Activated CD4-positive, alpha-beta T cell treated with anti-CD3 and anti-CD28 coated beads, Interleukin-2, amount 10 ng/mL, durations not matched to agents 24 days and 14 days (primary cell): ENCODE measurements at regions not wholly inside any gene's neighbourhood (a gene's known extent, or its start where the extent isn't known, plus 50 kb on each side); places are given as distances from the start of the nearest gene placed in this dataset.
"Not testable (repeated sequence)": the region's sequence is repeated elsewhere in the genome, so short reads cannot be mapped to it uniquely, and the experiment has no call there.

Experiments
- DNase-seq: peaks from one replicate; pipeline ENCODE4 v3.0.0; 2022
- H3K27ac Mint-ChIP-seq: one replicate; pipeline ENCODE4 v1.8.0; 2022; ENCODE audit warnings: mild to moderate bottlenecking, mixed read lengths
- H3K27me3 Mint-ChIP-seq: one replicate; pipeline ENCODE4 v1.8.0; 2022; ENCODE audit warnings: mixed read lengths
- H3K36me3 Mint-ChIP-seq: one replicate; pipeline ENCODE4 v1.8.0; 2022; ENCODE audit warnings: low read depth, mild to moderate bottlenecking, mixed read lengths
- H3K4me1 Mint-ChIP-seq: one replicate; pipeline ENCODE4 v1.8.0; 2021; ENCODE audit warnings: mixed read lengths
- H3K4me3 Mint-ChIP-seq: one replicate; pipeline ENCODE4 v1.8.0; 2022; ENCODE audit warnings: mild to moderate bottlenecking, moderate library complexity, mixed read lengths
- H3K9me3 Mint-ChIP-seq: one replicate; pipeline ENCODE4 v1.8.0; 2021; ENCODE audit warnings: mixed read lengths
- intact Hi-C: fragments of 100-400 bp; cut with micrococcal nuclease; formaldehyde crosslinking; loops from one replicate; pipeline ENCODE4 v1.15.1; 2023

DNA sequence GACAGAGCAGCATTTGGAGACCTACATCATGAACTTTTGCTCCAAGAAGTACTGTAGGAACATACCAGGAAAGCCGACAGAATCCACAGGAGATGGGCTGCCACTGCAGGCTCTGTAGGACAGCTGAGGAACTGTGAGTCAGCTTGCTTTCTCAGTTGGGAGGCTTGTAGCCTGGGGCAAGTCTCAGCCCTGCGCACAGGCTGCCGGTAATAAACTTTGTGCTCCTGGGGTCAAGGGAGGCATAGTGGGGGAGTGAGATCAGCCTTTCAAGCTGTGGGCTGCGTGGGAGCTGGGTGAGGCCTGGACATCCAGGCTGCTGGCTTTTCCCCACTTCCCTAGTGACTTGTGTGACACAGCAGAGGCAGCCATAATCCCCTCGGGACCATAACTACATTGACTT lies 718.0 kb upstream of the CDH10 start:
- no peaks in the 10 kb centered on the region for H3K4me1 Mint-ChIP-seq
- H3K27me3 Mint-ChIP-seq: no peaks in the 10 kb centered on the region
- no peak for DNase-seq
- no peak overlapping the region for H3K4me3 Mint-ChIP-seq
- H3K36me3 Mint-ChIP-seq: no peaks in the 10 kb centered on the region
- no peak overlapping the region for H3K27ac Mint-ChIP-seq
- peaks cover 14% of the 10 kb centered on the region for H3K9me3 Mint-ChIP-seq
- intact Hi-C loops: no loop called here

DNA sequence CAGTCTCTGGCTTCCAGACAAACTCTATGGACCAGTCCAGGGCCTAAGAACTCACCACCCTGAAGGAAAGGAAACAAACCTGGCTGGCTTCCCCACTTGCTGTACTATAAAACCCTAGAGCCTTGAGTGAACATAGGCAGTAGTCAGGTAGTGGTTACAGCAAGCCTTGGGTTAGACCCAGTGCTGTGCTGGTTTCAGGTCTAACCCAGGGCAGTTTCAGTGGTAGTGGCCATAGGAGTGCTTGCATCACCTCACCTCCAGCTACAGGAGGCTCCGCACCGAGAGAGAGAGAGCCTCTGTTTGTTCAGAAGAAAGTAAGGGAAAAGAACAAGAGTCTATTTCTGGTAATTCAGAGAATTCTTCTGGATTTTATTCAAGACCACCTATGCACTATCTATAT lies 714.1 kb upstream of the CDH10 start:
- H3K9me3 Mint-ChIP-seq: peaks cover 7% of the 10 kb centered on the region
- no peaks in the 10 kb centered on the region for H3K4me1 Mint-ChIP-seq
- intact Hi-C loops: no loop called here
- no peaks in the 10 kb centered on the region for H3K27me3 Mint-ChIP-seq
- H3K4me3 Mint-ChIP-seq: no peak overlapping the region
- no peak for DNase-seq
- no peaks in the 10 kb centered on the region for H3K36me3 Mint-ChIP-seq
- no peak overlapping the region for H3K27ac Mint-ChIP-seq

DNA sequence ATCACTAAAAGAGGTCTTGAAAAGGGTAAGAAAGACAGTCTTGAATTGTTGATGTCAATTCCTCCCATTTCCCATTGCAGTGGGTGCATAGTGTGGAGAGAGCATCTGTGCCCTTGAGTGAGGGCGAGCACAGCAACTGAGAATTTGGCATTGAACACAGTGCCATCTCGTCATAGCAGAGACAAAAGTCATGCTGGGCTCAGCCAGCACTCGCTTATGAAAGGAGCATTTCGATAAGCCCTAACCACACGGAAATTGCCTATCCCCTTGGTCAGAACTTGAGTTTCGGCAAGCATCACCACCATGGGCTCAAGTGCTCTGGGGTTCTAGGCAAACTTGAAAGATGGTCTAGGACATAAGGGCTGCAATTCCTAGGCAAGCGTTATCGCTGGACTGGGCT lies 712.8 kb upstream of the CDH10 start:
- Mint-ChIP-seq H3K27me3 (no peaks in the 10 kb centered on the region), H3K27ac (no peak overlapping the region), H3K36me3 (no peaks in the 10 kb centered on the region), H3K4me1 (no peaks in the 10 kb centered on the region), H3K4me3 (no peak overlapping the region), H3K9me3 (peaks cover 7% of the 10 kb centered on the region)
- intact Hi-C loops: no loop called here
- no peak for DNase-seq

DNA sequence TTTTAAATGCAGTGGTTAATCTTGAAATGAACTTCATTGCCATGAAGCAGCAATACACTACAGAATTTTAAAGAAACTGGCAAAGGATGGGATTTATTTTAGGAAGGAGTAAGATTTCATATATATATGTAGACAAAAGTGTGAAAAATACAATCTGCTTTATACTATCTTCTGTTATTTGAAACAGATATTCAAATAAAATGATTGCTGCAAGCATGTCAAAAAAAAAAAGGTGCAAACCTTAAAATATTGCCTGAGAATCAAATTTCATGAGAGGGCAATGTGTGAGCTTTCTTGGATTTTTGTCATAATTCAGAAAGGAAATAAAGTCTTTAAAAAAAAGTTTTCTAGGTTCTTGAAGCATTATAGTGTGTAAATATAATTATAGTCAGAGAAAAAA lies 705.0 kb upstream of the CDH10 start:
- H3K27me3 Mint-ChIP-seq: no peaks in the 10 kb centered on the region
- intact Hi-C loops: no loop called here
- H3K4me3 Mint-ChIP-seq: no peak overlapping the region
- H3K27ac Mint-ChIP-seq: no peak overlapping the region
- DNase-seq: no peak
- no peaks in the 10 kb centered on the region for H3K9me3 Mint-ChIP-seq
- H3K36me3 Mint-ChIP-seq: no peaks in the 10 kb centered on the region
- no peaks in the 10 kb centered on the region for H3K4me1 Mint-ChIP-seq

DNA sequence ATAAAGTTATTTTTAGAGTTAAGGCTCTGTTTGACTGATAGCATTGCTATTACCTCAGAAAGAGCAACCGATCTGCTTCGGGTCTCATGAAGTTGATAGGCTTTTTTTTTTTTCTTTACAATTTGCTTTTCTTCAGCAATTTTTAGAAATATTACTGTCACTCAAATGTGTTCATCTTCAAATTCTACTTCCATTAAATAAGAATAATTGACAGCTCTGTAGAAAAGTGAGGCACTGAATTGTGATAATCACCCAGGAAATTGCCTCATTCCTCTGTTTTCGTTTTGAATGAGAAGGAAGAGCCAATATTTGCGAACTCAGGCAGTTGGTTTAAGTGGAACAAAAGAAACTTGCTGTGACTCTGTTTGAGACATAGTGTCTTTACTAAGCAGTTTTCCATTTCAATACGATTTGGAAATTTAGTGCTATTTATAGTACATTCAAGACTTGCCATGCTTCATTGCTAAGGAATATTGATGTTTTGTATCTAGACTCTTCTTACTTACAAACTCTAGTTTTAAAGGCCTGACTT lies 700.5 kb upstream of the CDH10 start:
- Mint-ChIP-seq H3K9me3 (peaks cover 3% of the 10 kb centered on the region), H3K27ac (no peak overlapping the region)
- intact Hi-C loops: no loop called here

DNA sequence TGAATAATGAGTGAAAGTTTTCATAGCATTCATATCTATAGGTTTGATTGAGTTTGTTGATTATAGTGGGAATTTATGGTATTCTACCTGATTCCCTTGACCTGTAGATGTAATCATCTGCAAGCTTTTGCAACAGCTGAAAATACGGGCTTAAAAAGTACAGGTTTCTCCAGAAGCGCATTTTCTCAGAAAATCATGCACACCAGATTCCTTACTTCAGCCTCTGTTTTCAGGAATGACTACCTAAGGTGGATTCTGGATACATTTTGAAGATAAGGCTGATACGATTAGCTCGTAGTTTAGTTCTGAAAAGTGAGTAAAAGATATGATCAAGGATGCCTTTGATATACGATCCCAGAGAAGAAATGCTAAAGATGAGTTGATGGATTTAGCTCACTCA lies 694.8 kb upstream of the CDH10 start:
- DNase-seq: no peak
- intact Hi-C loops: no loop called here
- Mint-ChIP-seq H3K27me3 (no peaks in the 10 kb centered on the region), H3K9me3 (peaks cover 8% of the 10 kb centered on the region), H3K4me1 (no peaks in the 10 kb centered on the region), H3K4me3 (no peak overlapping the region), H3K36me3 (no peaks in the 10 kb centered on the region), H3K27ac (no peak overlapping the region)

More for the DNA sequence above, 700.5 kb upstream of the CDH10 start:
- no peaks in the 10 kb centered on the region for H3K36me3 Mint-ChIP-seq
- no peaks in the 10 kb centered on the region for H3K4me1 Mint-ChIP-seq
- DNase-seq: no peak
- H3K4me3 Mint-ChIP-seq: no peak overlapping the region
- H3K27me3 Mint-ChIP-seq: no peaks in the 10 kb centered on the region

DNA sequence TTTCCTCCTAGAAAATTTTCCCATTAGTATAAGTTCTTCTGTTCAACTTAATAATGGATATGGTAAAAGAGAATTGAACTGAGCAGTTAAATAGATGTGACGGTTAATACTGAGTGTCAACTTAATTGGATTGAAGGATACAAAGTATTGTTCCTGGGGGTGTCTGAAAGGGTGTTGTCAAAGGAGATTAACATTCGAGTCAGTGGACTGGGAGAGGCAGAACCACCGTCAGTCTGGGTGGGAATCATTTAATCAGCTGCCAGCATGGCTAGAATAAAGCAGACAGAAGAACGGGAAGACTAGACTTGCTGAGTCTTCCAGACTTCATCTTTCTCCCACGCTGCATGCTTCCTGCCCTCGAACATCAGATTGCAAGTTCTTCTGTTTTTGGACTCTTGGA lies 689.6 kb upstream of the CDH10 start:
- H3K27ac Mint-ChIP-seq: no peak overlapping the region
- DNase-seq: no peak
- no peaks in the 10 kb centered on the region for H3K4me1 Mint-ChIP-seq
- no peaks in the 10 kb centered on the region for H3K36me3 Mint-ChIP-seq
- peaks cover 6% of the 10 kb centered on the region for H3K9me3 Mint-ChIP-seq
- no peaks in the 10 kb centered on the region for H3K27me3 Mint-ChIP-seq
- intact Hi-C loops: no loop called here
- H3K4me3 Mint-ChIP-seq: no peak overlapping the region

DNA sequence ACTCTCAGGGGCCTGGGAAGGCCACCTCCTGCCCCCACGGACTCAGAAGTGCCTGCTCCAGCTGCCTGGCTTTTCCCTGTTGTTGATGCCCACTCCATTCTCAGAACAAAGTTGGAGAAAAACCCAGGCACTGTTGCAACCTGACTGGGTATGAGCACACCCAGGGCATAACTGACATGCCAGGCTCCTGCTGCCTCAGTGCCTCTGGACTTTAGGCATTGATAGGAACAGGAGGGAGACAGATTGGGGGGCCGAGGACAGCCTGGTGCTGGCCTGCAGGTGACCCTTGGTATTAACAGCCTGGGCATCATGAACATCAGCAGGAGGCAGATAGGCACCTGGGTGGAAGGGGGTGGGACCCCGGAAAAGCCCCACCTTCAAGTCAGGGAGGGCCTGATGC lies 685.9 kb upstream of the CDH10 start:
- no peak for DNase-seq
- Mint-ChIP-seq H3K4me1 (no peaks in the 10 kb centered on the region), H3K27me3 (no peaks in the 10 kb centered on the region), H3K27ac (no peak overlapping the region), H3K9me3 (peaks cover 4% of the 10 kb centered on the region), H3K4me3 (no peak overlapping the region), H3K36me3 (no peaks in the 10 kb centered on the region)
- intact Hi-C loops: no loop called here

DNA sequence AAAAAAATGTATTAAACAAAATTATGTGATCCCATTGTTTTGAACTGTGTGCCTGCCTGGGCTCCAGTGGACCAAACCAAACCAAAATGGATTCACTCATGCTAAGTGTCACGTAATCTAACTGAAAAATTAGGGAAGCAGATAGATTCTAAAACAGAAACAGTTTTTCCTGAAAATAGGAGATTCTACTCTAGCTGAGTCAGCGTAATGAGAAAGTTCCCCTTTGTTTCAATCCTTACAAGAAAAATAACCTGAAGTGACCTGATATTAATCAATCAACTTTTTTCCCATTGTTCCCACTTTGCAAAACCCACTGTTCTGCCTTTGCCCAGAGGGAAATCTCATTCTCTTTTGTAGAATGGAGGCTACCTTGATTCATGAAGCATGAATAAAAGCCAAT lies 682.4 kb upstream of the CDH10 start:
- no peak for DNase-seq
- no peak overlapping the region for H3K4me3 Mint-ChIP-seq
- intact Hi-C loops: no loop called here
- no peaks in the 10 kb centered on the region for H3K36me3 Mint-ChIP-seq
- H3K9me3 Mint-ChIP-seq: peaks cover 4% of the 10 kb centered on the region
- H3K27me3 Mint-ChIP-seq: no peaks in the 10 kb centered on the region
- no peak overlapping the region for H3K27ac Mint-ChIP-seq
- no peaks in the 10 kb centered on the region for H3K4me1 Mint-ChIP-seq

DNA sequence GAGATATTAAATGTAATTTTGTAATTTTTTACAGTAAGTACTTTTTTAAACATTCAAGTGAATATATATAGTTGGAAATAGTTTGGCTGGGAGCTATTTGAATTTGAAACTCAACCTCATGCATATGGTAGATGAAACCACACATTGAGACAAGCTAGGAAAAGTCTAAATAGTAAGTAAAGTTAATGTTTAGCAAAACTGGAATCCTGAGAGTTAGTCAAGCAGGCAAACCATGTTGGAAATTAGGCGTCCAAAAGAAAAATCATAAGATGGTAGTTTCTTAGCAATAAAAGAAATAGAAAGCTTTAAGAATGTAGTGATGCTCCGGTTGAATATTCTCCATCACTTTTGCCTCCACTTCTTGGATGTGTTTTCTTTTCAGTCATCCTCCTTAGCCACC lies 657.1 kb upstream of the CDH10 start:
- no peaks in the 10 kb centered on the region for H3K36me3 Mint-ChIP-seq
- H3K4me1 Mint-ChIP-seq: no peaks in the 10 kb centered on the region
- H3K27me3 Mint-ChIP-seq: no peaks in the 10 kb centered on the region
- peaks cover 16% of the 10 kb centered on the region for H3K9me3 Mint-ChIP-seq
- H3K4me3 Mint-ChIP-seq: no peak overlapping the region
- H3K27ac Mint-ChIP-seq: no peak overlapping the region
- intact Hi-C loops: no loop called here
- DNase-seq: no peak

DNA sequence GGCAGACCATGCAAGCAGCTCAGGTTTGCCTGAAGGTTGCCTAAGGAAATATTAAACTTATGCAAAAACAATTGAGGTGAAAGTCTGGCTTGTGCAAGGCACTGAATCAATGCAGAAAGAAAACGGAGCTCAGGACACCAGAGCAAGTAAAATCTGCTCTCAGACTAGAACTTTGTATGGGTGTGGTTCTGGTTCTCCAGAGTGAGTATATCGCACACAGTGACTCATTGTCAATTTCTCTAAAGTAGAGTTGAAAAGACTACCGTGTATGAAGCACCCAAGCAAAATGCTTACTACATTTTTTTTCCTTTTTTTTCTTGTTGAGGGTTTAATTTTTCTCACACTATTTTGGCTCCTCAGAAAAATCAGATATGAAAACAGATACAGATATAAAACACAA lies 650.3 kb upstream of the CDH10 start:
- intact Hi-C loops: no loop called here
- H3K4me1 Mint-ChIP-seq: no peaks in the 10 kb centered on the region
- peaks cover 20% of the 10 kb centered on the region for H3K9me3 Mint-ChIP-seq
- no peaks in the 10 kb centered on the region for H3K36me3 Mint-ChIP-seq
- DNase-seq: no peak
- no peaks in the 10 kb centered on the region for H3K27me3 Mint-ChIP-seq
- no peak overlapping the region for H3K27ac Mint-ChIP-seq
- no peak overlapping the region for H3K4me3 Mint-ChIP-seq

DNA sequence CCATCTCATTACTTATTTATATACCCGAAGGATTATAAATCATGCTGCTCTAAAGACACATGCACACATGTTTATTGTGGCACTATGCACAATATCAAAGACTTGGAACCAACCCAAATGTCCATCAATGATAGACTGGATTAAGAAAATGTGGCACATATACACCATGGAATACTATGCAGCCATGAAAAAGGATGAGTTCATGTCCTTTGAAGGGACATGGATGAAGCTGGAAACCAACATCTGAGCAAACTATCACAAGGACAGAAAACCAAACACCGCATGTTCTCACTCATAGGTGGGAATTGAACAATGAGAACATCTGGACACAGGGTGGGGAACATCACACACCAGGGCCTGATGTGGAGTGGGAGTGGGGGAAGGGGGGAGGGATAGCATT lies 645.0 kb upstream of the CDH10 start:
- DNase-seq, H3K9me3 Mint-ChIP-seq, H3K4me1 Mint-ChIP-seq, intact Hi-C loops, H3K27ac Mint-ChIP-seq, H3K4me3 Mint-ChIP-seq, H3K36me3 Mint-ChIP-seq, H3K27me3 Mint-ChIP-seq: not testable (repeated sequence)

DNA sequence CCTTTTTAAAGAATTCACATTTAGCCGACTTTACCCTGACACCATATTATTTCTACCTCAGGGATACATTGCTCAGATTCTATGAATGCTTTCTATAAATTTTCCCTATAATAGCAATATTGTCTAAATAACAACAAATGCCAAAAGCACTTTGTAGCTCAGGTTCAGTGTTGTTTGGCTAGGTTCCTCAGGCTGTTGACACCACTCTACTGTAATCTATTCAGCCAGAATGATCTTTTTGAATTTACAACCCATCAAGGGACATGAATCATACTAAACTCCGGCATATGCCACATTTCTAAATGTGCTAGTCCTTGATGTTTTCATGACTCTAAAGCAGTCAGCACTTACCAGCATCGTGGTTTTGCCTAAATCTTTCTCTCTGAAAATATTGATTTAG lies 641.5 kb upstream of the CDH10 start:
- no peak overlapping the region for H3K27ac Mint-ChIP-seq
- intact Hi-C loops: no loop called here
- no peak for DNase-seq

DNA sequence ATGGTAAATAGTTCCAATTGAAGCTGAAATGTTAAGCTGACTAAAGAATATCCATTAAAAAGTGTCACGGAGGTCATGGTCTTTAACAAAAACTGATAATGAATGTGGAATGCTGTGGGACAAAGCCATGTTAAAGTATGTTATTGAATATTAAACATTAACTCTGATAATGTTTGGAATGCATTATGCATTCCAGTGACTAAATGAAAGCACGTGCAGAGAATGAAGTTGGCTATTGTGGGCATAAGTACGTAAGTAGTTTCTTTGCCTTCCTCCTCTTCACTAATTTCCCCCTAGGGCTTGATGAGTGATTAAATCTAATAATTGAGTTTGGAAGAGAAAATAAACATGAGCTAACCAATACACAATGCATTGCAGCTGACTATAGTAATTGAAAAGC lies 640.4 kb upstream of the CDH10 start:
- no peak overlapping the region for H3K4me3 Mint-ChIP-seq
- no peaks in the 10 kb centered on the region for H3K27me3 Mint-ChIP-seq
- H3K4me1 Mint-ChIP-seq: no peaks in the 10 kb centered on the region
- no peak for DNase-seq
- intact Hi-C loops: no loop called here
- peaks cover 8% of the 10 kb centered on the region for H3K9me3 Mint-ChIP-seq
- no peak overlapping the region for H3K27ac Mint-ChIP-seq
- H3K36me3 Mint-ChIP-seq: no peaks in the 10 kb centered on the region

More for the DNA sequence above, 641.5 kb upstream of the CDH10 start:
- H3K27me3 Mint-ChIP-seq: no peaks in the 10 kb centered on the region
- no peaks in the 10 kb centered on the region for H3K4me1 Mint-ChIP-seq
- no peak overlapping the region for H3K4me3 Mint-ChIP-seq
- H3K9me3 Mint-ChIP-seq: peaks cover 8% of the 10 kb centered on the region
- no peaks in the 10 kb centered on the region for H3K36me3 Mint-ChIP-seq

DNA sequence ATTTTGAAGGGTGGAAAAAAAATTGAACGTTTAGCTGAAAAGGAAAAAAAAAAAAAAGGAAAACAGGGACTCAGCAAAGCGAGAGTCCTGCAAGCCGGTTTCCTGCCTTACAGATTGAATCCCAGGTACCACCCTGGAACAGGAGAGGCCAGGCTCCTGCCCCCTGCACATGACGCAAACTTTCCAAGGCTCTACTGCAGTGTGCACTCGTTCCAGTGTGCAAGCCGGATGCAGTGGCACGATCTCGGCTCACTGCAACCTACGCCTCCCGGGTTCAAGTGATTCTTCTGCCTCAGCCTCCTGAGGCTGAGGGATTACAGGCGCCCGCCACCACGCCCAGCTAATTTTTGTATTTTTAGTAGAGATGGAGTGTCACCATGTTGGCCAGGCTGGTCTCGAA lies 618.7 kb upstream of the CDH10 start:
- H3K9me3 Mint-ChIP-seq, DNase-seq, intact Hi-C loops, H3K4me1 Mint-ChIP-seq, H3K27me3 Mint-ChIP-seq, H3K27ac Mint-ChIP-seq, H3K36me3 Mint-ChIP-seq, H3K4me3 Mint-ChIP-seq: not testable (repeated sequence)
